ENCODE measurements at regions not wholly inside any gene's neighbourhood (a gene's known extent, or its start where the extent isn't known, plus 50 kb on each side); places are given as distances from the start of the nearest gene placed in this dataset.

GRCh38 chr3:194833114-194833910, 147.6 kb downstream of the FAM43A start:
- no peak overlapping the region for H3K4me3 Mint-ChIP-seq
- 100% methylated on average over 7 of the region's 14 CpGs for WGBS (ENCODE audit: insufficient coverage)
- intact Hi-C loops (cut with micrococcal nuclease) = no loop called here
- H3K9me3 ChIP-seq (ENCODE audit: control extremely low read depth in 1 of 3, control insufficient read depth in 2 of 3, insufficient read depth in 1 of 3, low read length in 2 of 3) = no peaks in the 10 kb centered on the region
- no peaks in the 10 kb centered on the region for H3K9me3 Mint-ChIP-seq (ENCODE audit: insufficient read depth)
- H3K9ac ChIP-seq (ENCODE audit: low read length) = no peak overlapping the region
- no peak for ATAC-seq (ENCODE audit: low read depth)
- no peak overlapping the region for H2AFZ ChIP-seq (ENCODE audit: insufficient read depth, low read depth, low read length, poor library complexity, severe bottlenecking)
- H4K20me1 ChIP-seq (ENCODE audit: control insufficient read depth, insufficient read depth, low read length, poor library complexity, severe bottlenecking) = no peaks in the 10 kb centered on the region
- H3K79me2 ChIP-seq (ENCODE audit: control insufficient read depth, insufficient read depth, low read length) = no peaks in the 10 kb centered on the region
- H3K4me3 ChIP-seq (ENCODE audit: control extremely low read depth in 1 of 5, extremely low read depth in 1 of 5, insufficient read depth in 1 of 5, low read depth in 2 of 5, low read length in 4 of 5) = no peak overlapping the region
- DNase-seq = no peak
- no peak overlapping the region for H3K27ac ChIP-seq (ENCODE audit: low read length in 2 of 2)
- CTCF ChIA-PET = interaction anchor here (1.3 kb wide), 1 partner anchor 151 kb away, joined by 3 read pairs; no protein-coding TSS in a partner anchor
- H3K27me3 Mint-ChIP-seq = no peaks in the 10 kb centered on the region
- H3K4me1 Mint-ChIP-seq = no peaks in the 10 kb centered on the region
- POLR2A ChIA-PET = no interaction called here
- H3K27ac Mint-ChIP-seq = no peak overlapping the region
- TF ChIP-seq EZH2 (IDR thresholded peaks at IDR 0.05; ENCODE audit: borderline replicate concordance, insufficient read depth, low read depth, low read length, poor library complexity, severe bottlenecking) (no peak), CTCF (IDR thresholded peaks at IDR 0.05) (no peak)
- H3K27me3 ChIP-seq (replicated peaks in 1 of 4; ENCODE audit: control extremely low read depth in 1 of 4, control insufficient read depth in 3 of 4, insufficient read depth in 4 of 4, low read length in 3 of 4) = no peaks in the 10 kb centered on the region
- H3K4me1 ChIP-seq (ENCODE audit: control insufficient read depth in 2 of 2, insufficient read depth in 2 of 2, low read length in 2 of 2) = no peaks in the 10 kb centered on the region
- no peaks in the 10 kb centered on the region for H3K36me3 ChIP-seq (replicated peaks in 1 of 2; ENCODE audit: control extremely low read depth in 1 of 2, control insufficient read depth in 1 of 2, extremely low read depth in 1 of 2, insufficient read depth in 2 of 2, low read length in 1 of 2)
- no peak overlapping the region for H3K4me2 ChIP-seq (replicated peaks; ENCODE audit: low read depth, low read length, poor library complexity, severe bottlenecking)

GRCh38 chr3:194836661-194837060, 151.0 kb downstream of the FAM43A start:
- no peaks in the 10 kb centered on the region for H3K27me3 Mint-ChIP-seq
- H3K9me3 Mint-ChIP-seq (ENCODE audit: insufficient read depth) = no peaks in the 10 kb centered on the region
- no peak overlapping the region for H3K4me3 Mint-ChIP-seq
- no peak overlapping the region for H3K27ac ChIP-seq (ENCODE audit: low read length in 2 of 2)
- no peak overlapping the region for H3K27ac Mint-ChIP-seq
- H2AFZ ChIP-seq (ENCODE audit: insufficient read depth, low read depth, low read length, poor library complexity, severe bottlenecking) = no peak overlapping the region
- no peaks in the 10 kb centered on the region for H3K79me2 ChIP-seq (ENCODE audit: control insufficient read depth, insufficient read depth, low read length)
- H3K36me3 ChIP-seq (replicated peaks in 1 of 2; ENCODE audit: control extremely low read depth in 1 of 2, control insufficient read depth in 1 of 2, extremely low read depth in 1 of 2, insufficient read depth in 2 of 2, low read length in 1 of 2) = no peaks in the 10 kb centered on the region
- H3K4me1 ChIP-seq (ENCODE audit: control insufficient read depth in 2 of 2, insufficient read depth in 2 of 2, low read length in 2 of 2) = no peaks in the 10 kb centered on the region
- ATAC-seq (ENCODE audit: low read depth) = no peak
- no peaks in the 10 kb centered on the region for H3K9me3 ChIP-seq (ENCODE audit: control extremely low read depth in 1 of 3, control insufficient read depth in 2 of 3, insufficient read depth in 1 of 3, low read length in 2 of 3)
- TF ChIP-seq EZH2 (IDR thresholded peaks at IDR 0.05; ENCODE audit: borderline replicate concordance, insufficient read depth, low read depth, low read length, poor library complexity, severe bottlenecking) (no peak), CTCF (IDR thresholded peaks at IDR 0.05) (no peak)
- no peak for DNase-seq
- intact Hi-C loops (cut with micrococcal nuclease) = no loop called here
- no peak overlapping the region for H3K4me3 ChIP-seq (ENCODE audit: control extremely low read depth in 1 of 5, extremely low read depth in 1 of 5, insufficient read depth in 1 of 5, low read depth in 2 of 5, low read length in 4 of 5)
- POLR2A ChIA-PET = interaction anchor here (0.6 kb wide), 1 partner anchor 113 kb away, joined by 4 read pairs; no protein-coding TSS in a partner anchor
- H3K4me2 ChIP-seq (replicated peaks; ENCODE audit: low read depth, low read length, poor library complexity, severe bottlenecking) = no peak overlapping the region
- H3K9ac ChIP-seq (ENCODE audit: low read length) = no peak overlapping the region
- WGBS (ENCODE audit: insufficient coverage) = 100% methylated on average over 1 of the region's 1 CpG
- CTCF ChIA-PET = no interaction called here
- H3K4me1 Mint-ChIP-seq = no peaks in the 10 kb centered on the region
- no peaks in the 10 kb centered on the region for H4K20me1 ChIP-seq (ENCODE audit: control insufficient read depth, insufficient read depth, low read length, poor library complexity, severe bottlenecking)
- H3K27me3 ChIP-seq (replicated peaks in 1 of 4; ENCODE audit: control extremely low read depth in 1 of 4, control insufficient read depth in 3 of 4, insufficient read depth in 4 of 4, low read length in 3 of 4) = no peaks in the 10 kb centered on the region

Data from B cell (primary cell).